C4-2B (cell line): ENCODE measurements at regions not wholly inside any gene's neighbourhood (a gene's known extent, or its start where the extent isn't known, plus 50 kb on each side); places are given as distances from the start of the nearest gene placed in this dataset.

Experiments used
- CTCF ChIP-seq: fragments of 450-650 bp; conservative IDR thresholded peaks from 2 replicates; pipeline ENCODE4 v1.5.1; 2017; ENCODE audit warnings: mild to moderate bottlenecking
- ZFX ChIP-seq: fragments of 450-650 bp; IDR thresholded peaks from 2 replicates; pipeline ENCODE4 v1.6.1; 2017

- TF ChIP-seq CTCF (no peak), ZFX (no peak)
Measured at GRCh38 chr11:107224836-107225235, 206.6 kb upstream of the GUCY1A2 start.
